B cell (primary cell): ENCODE measurements at regions not wholly inside any gene's neighbourhood (a gene's known extent, or its start where the extent isn't known, plus 50 kb on each side); places are given as distances from the start of the nearest gene placed in this dataset.

Experiments
- ATAC-seq: fragments of 200-7000 bp; cut with Tn5 transposase; one replicate; pipeline ENCODE4 v1.10.0; 2021; ENCODE audit warnings: low read depth, mild to moderate bottlenecking, moderate number of reproducible peaks, moderate library complexity
- CTCF ChIA-PET: fragments of 350-600 bp; sonication (Branson Sonifier 250); formaldehyde crosslinking; loops from one replicate; lab custom pipeline; 2021; ENCODE audit warnings: antibody characterized with exemption, inconsistent platforms; lab: Charles Lee
- POLR2A ChIA-PET: fragments of 350-600 bp; sonication (Branson Sonifier 250); formaldehyde crosslinking; loops from one replicate; lab custom pipeline; 2021; ENCODE audit warnings: antibody characterized with exemption; lab: Charles Lee
- DNase-seq: peaks from one replicate; pipeline ENCODE4 v3.0.0; 2013
- H2AFZ ChIP-seq: 2 replicates; pipeline ENCODE4 v1.6.1; 2012; ENCODE audit warnings: mild to moderate bottlenecking, low read depth, low read length; ENCODE audit not compliant: insufficient read depth, poor library complexity, severe bottlenecking
- H3K27ac ChIP-seq, 2 donors: 1 replicate in 1 of 2; 2 replicates in 1 of 2; pipeline ENCODE4 v1.5.1; 2012 to 2013; ENCODE audit warnings: low read length in 2 of 2, mild to moderate bottlenecking in 2 of 2, moderate library complexity in 1 of 2
- H3K27me3 ChIP-seq, 4 experiments: fragments of 200-600 bp in 1 of 4; sonication (generic) in 1 of 4; replicated peaks in 1 of 4; 1 replicate in 2 of 4; 2 replicates in 2 of 4; pipeline versions ENCODE4 v1.6.1 to v1.7.0; 2013 to 2016; ENCODE audit warnings: low read length in 3 of 4, mild to moderate bottlenecking in 2 of 4, mixed read lengths in 1 of 4, moderate library complexity in 1 of 4; ENCODE audit not compliant: insufficient read depth in 4 of 4, control insufficient read depth in 3 of 4; ENCODE audit errors: control extremely low read depth in 1 of 4
- H3K36me3 ChIP-seq, 2 experiments: replicated peaks in 1 of 2; 1 replicate in 1 of 2; 2 replicates in 1 of 2; pipeline versions ENCODE4 v1.6.1 to v1.7.1; 2013; ENCODE audit warnings: low read length in 1 of 2; ENCODE audit not compliant: insufficient read depth in 2 of 2, control insufficient read depth in 1 of 2; ENCODE audit errors: control extremely low read depth in 1 of 2, extremely low read depth in 1 of 2
- H3K4me1 ChIP-seq, 2 donors: fragments of 200-600 bp in 1 of 2; sonication (generic) in 1 of 2; 1 replicate in 1 of 2; 2 replicates in 1 of 2; pipeline versions ENCODE4 v1.5.1 to v1.6.1; 2013 to 2017; ENCODE audit warnings: low read length in 2 of 2; ENCODE audit not compliant: control insufficient read depth in 2 of 2, insufficient read depth in 2 of 2
- H3K4me2 ChIP-seq: replicated peaks from 2 replicates; pipeline ENCODE3; 2012; ENCODE audit warnings: mild to moderate bottlenecking, low read depth, low read length; ENCODE audit not compliant: poor library complexity, severe bottlenecking
- H3K4me3 ChIP-seq, 5 experiments: fragments of 200-600 bp in 1 of 5; sonication (generic) in 1 of 5; 1 replicate in 3 of 5; 2 replicates in 2 of 5; pipeline versions ENCODE4 v1.5.1 to v1.7.0; 2011 to 2016; ENCODE audit warnings: low read length in 4 of 5, mild to moderate bottlenecking in 4 of 5, low read depth in 2 of 5, control low read depth in 1 of 5, moderate library complexity in 1 of 5; ENCODE audit not compliant: insufficient read depth in 1 of 5; ENCODE audit errors: control extremely low read depth in 1 of 5, extremely low read depth in 1 of 5
- H3K79me2 ChIP-seq: fragments of 200-600 bp; sonication (generic); one replicate; pipeline ENCODE4 v1.6.0; 2016; ENCODE audit warnings: low read length; ENCODE audit not compliant: control insufficient read depth, insufficient read depth
- H3K9ac ChIP-seq: fragments of 200-600 bp; sonication (generic); 2 replicates; pipeline ENCODE4 v1.6.1; 2017; ENCODE audit warnings: mild to moderate bottlenecking, low read length, moderate library complexity
- H3K9me3 ChIP-seq, 3 donors: one replicate each; pipeline versions ENCODE4 v1.6.1 to v1.7.1; 2013; ENCODE audit warnings: low read length in 2 of 3; ENCODE audit not compliant: control insufficient read depth in 2 of 3, insufficient read depth in 1 of 3; ENCODE audit errors: control extremely low read depth in 1 of 3
- H4K20me1 ChIP-seq: 2 replicates; pipeline ENCODE4 v1.6.0; 2012; ENCODE audit warnings: mild to moderate bottlenecking, low read length; ENCODE audit not compliant: insufficient read depth, control insufficient read depth, poor library complexity, severe bottlenecking
- H3K27ac Mint-ChIP-seq: one replicate; pipeline ENCODE4 v1.8.0; 2021; ENCODE audit warnings: mixed read lengths
- H3K27me3 Mint-ChIP-seq: one replicate; pipeline ENCODE4 v1.8.0; 2021; ENCODE audit warnings: mixed read lengths
- H3K4me1 Mint-ChIP-seq: one replicate; pipeline ENCODE4 v1.8.0; 2021; ENCODE audit warnings: mixed read lengths
- H3K4me3 Mint-ChIP-seq: one replicate; pipeline ENCODE4 v1.8.0; 2021; ENCODE audit warnings: mixed read lengths
- H3K9me3 Mint-ChIP-seq: one replicate; pipeline ENCODE4 v1.8.0; 2022; ENCODE audit warnings: mixed read lengths; ENCODE audit not compliant: insufficient read depth
- EZH2 ChIP-seq: IDR thresholded peaks from 2 replicates; pipeline ENCODE4 v1.6.1; 2012; ENCODE audit warnings: borderline replicate concordance, low read depth, mild to moderate bottlenecking, moderate library complexity, low read length; ENCODE audit not compliant: insufficient read depth, poor library complexity, severe bottlenecking
- WGBS: methylation state at CpG from one replicate; pipeline ENCODE4 v1.1.5; 2013; ENCODE audit warnings: missing lambda C conversion rate; ENCODE audit not compliant: insufficient coverage; 5-methylcytosine and 5-hydroxymethylcytosine counted together
- intact Hi-C: fragments of 100-400 bp; cut with micrococcal nuclease; formaldehyde crosslinking; loops from one replicate; pipeline ENCODE4 v1.10.0; 2022
- TF ChIP-seq, protein P1 (sequence below): fragments of 200-600 bp; IDR thresholded peaks from one replicate; pipeline ENCODE4 v1.8.0; 2022; ENCODE audit warnings: antibody characterized with exemption, mild to moderate bottlenecking

DNA sequence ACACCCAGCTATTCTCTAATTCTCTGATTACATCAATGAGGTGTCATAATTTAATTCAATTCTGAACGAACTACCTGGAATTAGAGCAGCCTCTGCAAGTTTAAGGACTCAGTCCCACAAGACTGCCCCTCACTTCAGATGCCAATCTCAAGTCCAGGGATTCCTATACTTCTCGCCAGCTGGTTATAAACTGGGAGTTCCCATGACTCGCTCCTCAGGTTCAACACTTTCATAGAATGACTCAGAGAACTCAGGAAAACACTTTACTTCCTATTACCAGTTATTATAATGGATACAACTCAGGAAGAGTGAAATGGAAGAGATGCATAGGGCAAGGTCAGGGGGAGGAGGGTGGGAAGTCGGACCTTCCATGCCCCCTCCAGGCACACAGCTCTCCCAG lies 112.3 kb upstream of the ATP5MC3 start:
- no peak overlapping the region for H3K4me3 ChIP-seq
- H4K20me1 ChIP-seq: no peaks in the 10 kb centered on the region
- Mint-ChIP-seq H3K4me1 (no peaks in the 10 kb centered on the region), H3K4me3 (no peak overlapping the region), H3K27ac (no peak overlapping the region), H3K9me3 (peaks cover 5% of the 10 kb centered on the region), H3K27me3 (peaks cover 48% of the 10 kb centered on the region)
- no peak overlapping the region for H3K27ac ChIP-seq
- H3K79me2 ChIP-seq: no peaks in the 10 kb centered on the region
- H2AFZ ChIP-seq: no peak overlapping the region
- H3K4me2 ChIP-seq: no peak overlapping the region
- 79% methylated on average over 2 of the region's 4 CpGs for WGBS
- H3K9ac ChIP-seq: no peak overlapping the region
- intact Hi-C loops: no loop called here
- no peaks in the 10 kb centered on the region for H3K9me3 ChIP-seq
- H3K36me3 ChIP-seq: no peaks in the 10 kb centered on the region
- ChIA-PET CTCF (no interaction called here), POLR2A (no interaction called here)
- ATAC-seq (no peak), DNase-seq (no peak)
- peaks cover 0 to 17% (median 6%) of the 10 kb centered on the region in 4 experiments for H3K27me3 ChIP-seq
- TF ChIP-seq EZH2: no peak
- TF ChIP-seq, protein P1, sequence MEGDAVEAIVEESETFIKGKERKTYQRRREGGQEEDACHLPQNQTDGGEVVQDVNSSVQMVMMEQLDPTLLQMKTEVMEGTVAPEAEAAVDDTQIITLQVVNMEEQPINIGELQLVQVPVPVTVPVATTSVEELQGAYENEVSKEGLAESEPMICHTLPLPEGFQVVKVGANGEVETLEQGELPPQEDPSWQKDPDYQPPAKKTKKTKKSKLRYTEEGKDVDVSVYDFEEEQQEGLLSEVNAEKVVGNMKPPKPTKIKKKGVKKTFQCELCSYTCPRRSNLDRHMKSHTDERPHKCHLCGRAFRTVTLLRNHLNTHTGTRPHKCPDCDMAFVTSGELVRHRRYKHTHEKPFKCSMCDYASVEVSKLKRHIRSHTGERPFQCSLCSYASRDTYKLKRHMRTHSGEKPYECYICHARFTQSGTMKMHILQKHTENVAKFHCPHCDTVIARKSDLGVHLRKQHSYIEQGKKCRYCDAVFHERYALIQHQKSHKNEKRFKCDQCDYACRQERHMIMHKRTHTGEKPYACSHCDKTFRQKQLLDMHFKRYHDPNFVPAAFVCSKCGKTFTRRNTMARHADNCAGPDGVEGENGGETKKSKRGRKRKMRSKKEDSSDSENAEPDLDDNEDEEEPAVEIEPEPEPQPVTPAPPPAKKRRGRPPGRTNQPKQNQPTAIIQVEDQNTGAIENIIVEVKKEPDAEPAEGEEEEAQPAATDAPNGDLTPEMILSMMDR: no peak
- no peaks in the 10 kb centered on the region for H3K4me1 ChIP-seq

DNA sequence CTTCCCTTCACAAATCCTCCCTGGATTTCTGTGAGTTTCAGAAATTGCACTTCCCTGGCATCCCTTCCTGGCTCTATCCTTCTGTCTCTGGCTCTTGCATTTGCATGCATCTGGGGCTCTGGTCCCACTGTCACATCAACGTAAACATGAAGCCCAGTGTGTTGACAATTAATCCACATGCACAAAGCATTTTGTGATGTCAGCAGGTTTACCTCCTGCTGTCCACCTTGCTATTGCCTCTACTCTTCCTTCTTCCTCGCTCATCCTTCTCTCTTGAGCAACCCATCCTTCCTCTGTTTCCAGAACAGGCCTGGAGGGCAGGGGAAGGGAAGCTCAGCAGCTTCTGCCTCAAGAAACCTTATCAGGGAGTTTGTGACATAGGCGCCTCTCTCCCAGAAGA lies 111.7 kb upstream of the ATP5MC3 start:
- Histone ChIP-seq H2AFZ (no peak overlapping the region), H3K27me3 (peaks cover 0 to 17% (median 8%) of the 10 kb centered on the region in 4 experiments), H3K9me3 (no peaks in the 10 kb centered on the region), H3K36me3 (no peaks in the 10 kb centered on the region), H3K4me3 (no peak overlapping the region), H3K27ac (no peak overlapping the region), H3K9ac (no peak overlapping the region), H3K4me1 (no peaks in the 10 kb centered on the region), H4K20me1 (no peaks in the 10 kb centered on the region), H3K79me2 (no peaks in the 10 kb centered on the region), H3K4me2 (no peak overlapping the region)
- H3K4me1 Mint-ChIP-seq: no peaks in the 10 kb centered on the region
- no peak for ATAC-seq
- POLR2A ChIA-PET: no interaction called here
- peaks cover 3% of the 10 kb centered on the region for H3K9me3 Mint-ChIP-seq
- intact Hi-C loops: no loop called here
- H3K27me3 Mint-ChIP-seq: peaks cover 48% of the 10 kb centered on the region
- no peak for TF ChIP-seq EZH2
- TF ChIP-seq, protein P1: no peak
- no peak overlapping the region for H3K4me3 Mint-ChIP-seq
- CTCF ChIA-PET: no interaction called here
- H3K27ac Mint-ChIP-seq: no peak overlapping the region
- no peak for DNase-seq
- 94% methylated on average over 2 of the region's 3 CpGs for WGBS
